ENCODE measurements at regions not wholly inside any gene's neighbourhood (a gene's known extent, or its start where the extent isn't known, plus 50 kb on each side); places are given as distances from the start of the nearest gene placed in this dataset.
"Not testable (repeated sequence)": the region's sequence is repeated elsewhere in the genome, so short reads cannot be mapped to it uniquely, and the experiment has no call there.

GRCh38 chr13:88507909-88508308 lies 836.7 kb downstream of the SLITRK5 start:
- no peak overlapping the region for H3K9ac ChIP-seq (ENCODE audit: low read depth in 1 of 2, low read length in 2 of 2)
- no peaks in the 10 kb centered on the region for H3K27me3 ChIP-seq (ENCODE audit: control insufficient read depth in 4 of 4, insufficient read depth in 4 of 4, low read length in 3 of 4)
- no peak overlapping the region for H3K4me3 ChIP-seq (ENCODE audit: low read depth in 1 of 3, low read length in 3 of 3)
- H3K36me3 ChIP-seq (ENCODE audit: control insufficient read depth in 4 of 4, insufficient read depth in 3 of 4, low read depth in 1 of 4, low read length in 3 of 4) = no peaks in the 10 kb centered on the region
- H3K4me1 ChIP-seq (ENCODE audit: control insufficient read depth in 4 of 4, insufficient read depth in 4 of 4, low read length in 3 of 4) = no peaks in the 10 kb centered on the region
- 25% methylated on average over 1 of the region's 1 CpG for WGBS
- DNase-seq (ENCODE audit: low spot score) = no peak
- TF ChIP-seq GABPA (IDR thresholded peaks at IDR 0.05 in 1 of 2, conservative IDR thresholded peaks at IDR 0.05 in 1 of 2) (no peak), EGR1 (IDR thresholded peaks at IDR 0.05; ENCODE audit: low read depth in 2 of 2) (no peak), JUND (IDR thresholded peaks at IDR 0.05) (no peak), MAX (IDR thresholded peaks at IDR 0.05) (no peak), NR2F2 (IDR thresholded peaks at IDR 0.05) (no peak), CTCF (IDR thresholded peaks at IDR 0.05; ENCODE audit: low read depth, low read length, missing input control) (no peak), RAD21 (IDR thresholded peaks at IDR 0.05) (no peak), HNF4G (IDR thresholded peaks at IDR 0.05) (no peak), FOXA1 (IDR thresholded peaks at IDR 0.05) (no peak), ATF3 (IDR thresholded peaks at IDR 0.05) (no peak), ZBTB33 (IDR thresholded peaks at IDR 0.05) (no peak), RXRA (IDR thresholded peaks at IDR 0.05) (no peak), YY1 (IDR thresholded peaks at IDR 0.05) (no peak), FOXA2 (IDR thresholded peaks at IDR 0.05) (no peak), SP1 (IDR thresholded peaks at IDR 0.05) (no peak)
- peaks cover 5 to 29% (median 14%) of the 10 kb centered on the region in 4 donors for H3K9me3 ChIP-seq (ENCODE audit: control insufficient read depth in 4 of 4, low read length in 3 of 4)
- H3K27ac ChIP-seq (ENCODE audit: low read depth in 1 of 2, low read length in 2 of 2) = no peak overlapping the region

- 80% methylated on average over 2 of the region's 3 CpGs for WGBS
- not testable (repeated sequence) for H3K27ac ChIP-seq (ENCODE audit: low read depth in 1 of 2, low read length in 2 of 2); DNase-seq (ENCODE audit: low spot score); H3K4me3 ChIP-seq (ENCODE audit: low read depth in 1 of 3, low read length in 3 of 3); H3K9ac ChIP-seq (ENCODE audit: low read depth in 1 of 2, low read length in 2 of 2); H3K4me1 ChIP-seq (ENCODE audit: control insufficient read depth in 4 of 4, insufficient read depth in 4 of 4, low read length in 3 of 4); H3K27me3 ChIP-seq (ENCODE audit: control insufficient read depth in 4 of 4, insufficient read depth in 4 of 4, low read length in 3 of 4); H3K36me3 ChIP-seq (ENCODE audit: control insufficient read depth in 4 of 4, insufficient read depth in 3 of 4, low read depth in 1 of 4, low read length in 3 of 4); H3K9me3 ChIP-seq (ENCODE audit: control insufficient read depth in 4 of 4, low read length in 3 of 4)
Measured at GRCh38 chr13:88512993-88513392, 841.8 kb downstream of the SLITRK5 start.

GRCh38 chr13:88526186-88526852 lies 855.1 kb downstream of the SLITRK5 start:
- no peaks in the 10 kb centered on the region for H3K27me3 ChIP-seq (ENCODE audit: control insufficient read depth in 4 of 4, insufficient read depth in 4 of 4, low read length in 3 of 4)
- H3K27ac ChIP-seq (ENCODE audit: low read depth in 1 of 2, low read length in 2 of 2) = no peak overlapping the region
- no peak for DNase-seq (ENCODE audit: low spot score)
- H3K4me1 ChIP-seq (ENCODE audit: control insufficient read depth in 4 of 4, insufficient read depth in 4 of 4, low read length in 3 of 4) = no peaks in the 10 kb centered on the region
- H3K9me3 ChIP-seq (ENCODE audit: control insufficient read depth in 4 of 4, low read length in 3 of 4) = peaks cover 0 to 4% (median 0%) of the 10 kb centered on the region in 4 donors
- H3K4me3 ChIP-seq (ENCODE audit: low read depth in 1 of 3, low read length in 3 of 3) = no peak overlapping the region
- no peak overlapping the region for H3K9ac ChIP-seq (ENCODE audit: low read depth in 1 of 2, low read length in 2 of 2)
- no peaks in the 10 kb centered on the region for H3K36me3 ChIP-seq (ENCODE audit: control insufficient read depth in 4 of 4, insufficient read depth in 3 of 4, low read depth in 1 of 4, low read length in 3 of 4)
- 63% methylated on average over 6 of the region's 6 CpGs for WGBS
- no peak for TF ChIP-seq MAX (IDR thresholded peaks at IDR 0.05)
- TF ChIP-seq HNF4A (conservative IDR thresholded peaks at IDR 0.05) = no peak
- TF ChIP-seq HNF4G (IDR thresholded peaks at IDR 0.05) = no peak
- TF ChIP-seq TAF1 (conservative IDR thresholded peaks at IDR 0.05) = no peak
- no peak for TF ChIP-seq YY1 (IDR thresholded peaks at IDR 0.05)
- no peak for TF ChIP-seq NR2F2 (IDR thresholded peaks at IDR 0.05)
- no peak for TF ChIP-seq RXRA (IDR thresholded peaks at IDR 0.05)
- no peak for TF ChIP-seq FOXA2 (IDR thresholded peaks at IDR 0.05)
- no peak for TF ChIP-seq FOXA1 (IDR thresholded peaks at IDR 0.05)
- no peak for TF ChIP-seq SP1 (IDR thresholded peaks at IDR 0.05)
- no peak for TF ChIP-seq RAD21 (IDR thresholded peaks at IDR 0.05)
- TF ChIP-seq ATF3 (IDR thresholded peaks at IDR 0.05) = no peak
- no peak for TF ChIP-seq ZBTB33 (IDR thresholded peaks at IDR 0.05)
- TF ChIP-seq GABPA (IDR thresholded peaks at IDR 0.05 in 1 of 2, conservative IDR thresholded peaks at IDR 0.05 in 1 of 2) = no peak
- TF ChIP-seq EGR1 (IDR thresholded peaks at IDR 0.05; ENCODE audit: low read depth in 2 of 2) = no peak

Measured in liver (tissue), 8 donors.